Transverse colon (tissue), 4 donors: ENCODE measurements at regions not wholly inside any gene's neighbourhood (a gene's known extent, or its start where the extent isn't known, plus 50 kb on each side); places are given as distances from the start of the nearest gene placed in this dataset.

Source experiments
- DNase-seq: peaks from one replicate; pipeline ENCODE4 v3.0.0-alpha.2; 2019
- H3K27ac ChIP-seq, 4 donors: fragments of 200-600 bp; sonication (generic); 2 replicates each; pipeline ENCODE4 v1.5.1; 2016 to 2018; ENCODE audit warnings: inconsistent platforms in 4 of 4
- H3K27me3 ChIP-seq: fragments of 200-600 bp; sonication (generic); 2 replicates; pipeline ENCODE4 v1.5.1; 2017; ENCODE audit warnings: inconsistent platforms
- H3K36me3 ChIP-seq, 4 donors: fragments of 200-600 bp; sonication (generic); 2 replicates each; pipeline ENCODE4 v1.5.1; 2017 to 2019; ENCODE audit warnings: inconsistent platforms in 4 of 4
- H3K4me1 ChIP-seq, 4 donors: fragments of 200-600 bp; sonication (generic); 2 replicates each; pipeline ENCODE4 v1.5.1; 2017 to 2020; ENCODE audit warnings: inconsistent platforms in 4 of 4
- H3K4me3 ChIP-seq, 4 donors: fragments of 200-600 bp; sonication (generic); 1 replicate in 1 of 4; 2 replicates in 3 of 4; pipeline versions ENCODE4 v1.5.1 to v1.6.1; 2017 to 2019; ENCODE audit warnings: inconsistent platforms in 4 of 4
- H3K9me3 ChIP-seq, 2 donors: fragments of 200-600 bp; sonication (generic); 2 replicates each; pipeline ENCODE4 v1.5.1; 2017 to 2019; ENCODE audit warnings: inconsistent platforms in 2 of 2
- EP300 ChIP-seq: sonication (generic); formaldehyde crosslinking; IDR thresholded peaks from one replicate; pipeline ENCODE4 v1.6.1; 2017; ENCODE audit warnings: antibody characterized with exemption, low read depth
- POLR2A ChIP-seq: fragments of 450-650 bp; IDR thresholded peaks from one replicate; pipeline ENCODE4 v1.6.1; 2016; ENCODE audit warnings: antibody characterized with exemption, mild to moderate bottlenecking, moderate library complexity
- POLR2AphosphoS5 ChIP-seq, 3 donors: sonication (generic); formaldehyde crosslinking; IDR thresholded peaks; one replicate each; pipeline ENCODE4 v1.6.1; 2016; ENCODE audit warnings: antibody characterized with exemption in 3 of 3
- WGBS, 2 donors: methylation state at CpG; one replicate each; pipeline ENCODE4 v1.1.5; 2018; ENCODE audit warnings: low coverage in 1 of 2; 5-methylcytosine and 5-hydroxymethylcytosine counted together
- in situ Hi-C, 4 donors: fragments of 200-750 bp; cut with MboI; loops; one replicate each; pipeline versions ENCODE4 v1.15.0 to v1.15.1; 2017; ENCODE audit warnings: low sequenced_read_pairs in 3 of 4, low pct_ligation_motif_present in 1 of 4, low pct_unique_long_range_greater_than_20kb in 1 of 4
- intact Hi-C: fragments of 100-400 bp; cut with DNase I; formaldehyde crosslinking; loops from one replicate; pipeline ENCODE4 v1.15.1; 2023; ENCODE audit warnings: low total_unique reads
- TF ChIP-seq, protein P1 (sequence below), 5 experiments: fragments of 200-600 bp in 3 of 5; fragments of 450-650 bp in 2 of 5; sonication (generic) in 3 of 5; IDR thresholded peaks; 1 replicate in 2 of 5; 2 replicates in 3 of 5; pipeline ENCODE4 v1.5.1; 2016 to 2017; ENCODE audit warnings: antibody characterized with exemption in 5 of 5, inconsistent platforms in 3 of 5, mild to moderate bottlenecking in 2 of 5, moderate library complexity in 1 of 5

DNA sequence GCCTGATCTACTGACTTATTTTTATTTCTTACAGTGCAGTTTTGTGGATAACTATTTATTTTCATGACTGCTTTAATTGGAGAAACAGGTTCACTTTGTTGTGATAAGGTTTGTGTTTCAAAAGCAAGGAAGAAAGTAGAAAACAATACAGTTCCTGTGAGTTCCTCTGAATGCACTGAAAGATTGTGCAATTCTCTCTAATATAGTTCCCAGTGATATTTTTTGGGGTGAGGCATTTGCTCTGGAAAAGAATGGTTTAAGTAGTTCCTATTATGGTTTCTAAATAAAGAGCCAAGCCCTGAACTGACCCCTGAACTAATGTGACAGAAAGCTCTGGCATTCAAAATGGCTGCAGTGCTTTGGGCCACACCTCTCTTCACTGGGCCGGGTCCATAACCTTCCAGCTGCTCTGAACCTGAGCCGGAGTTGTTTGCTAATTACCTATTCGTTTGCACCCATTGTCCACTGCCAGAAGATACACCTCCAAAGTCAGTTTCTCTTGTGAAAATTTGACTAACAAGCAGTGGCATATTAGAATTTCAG, 56.6 kb upstream of the VTCN1 start:
- no peak for DNase-seq
- Histone ChIP-seq H3K4me3 (no peak overlapping the region), H3K9me3 (no peaks in the 10 kb centered on the region), H3K4me1 (peaks cover 0 to 5% (median 0%) of the 10 kb centered on the region in 4 donors), H3K36me3 (no peaks in the 10 kb centered on the region), H3K27me3 (no peaks in the 10 kb centered on the region), H3K27ac (no peak overlapping the region)
- TF ChIP-seq POLR2A (no peak), EP300 (no peak), POLR2AphosphoS5 (IDR thresholded peaks at IDR 0.05) (no peak)
- TF ChIP-seq, protein P1, sequence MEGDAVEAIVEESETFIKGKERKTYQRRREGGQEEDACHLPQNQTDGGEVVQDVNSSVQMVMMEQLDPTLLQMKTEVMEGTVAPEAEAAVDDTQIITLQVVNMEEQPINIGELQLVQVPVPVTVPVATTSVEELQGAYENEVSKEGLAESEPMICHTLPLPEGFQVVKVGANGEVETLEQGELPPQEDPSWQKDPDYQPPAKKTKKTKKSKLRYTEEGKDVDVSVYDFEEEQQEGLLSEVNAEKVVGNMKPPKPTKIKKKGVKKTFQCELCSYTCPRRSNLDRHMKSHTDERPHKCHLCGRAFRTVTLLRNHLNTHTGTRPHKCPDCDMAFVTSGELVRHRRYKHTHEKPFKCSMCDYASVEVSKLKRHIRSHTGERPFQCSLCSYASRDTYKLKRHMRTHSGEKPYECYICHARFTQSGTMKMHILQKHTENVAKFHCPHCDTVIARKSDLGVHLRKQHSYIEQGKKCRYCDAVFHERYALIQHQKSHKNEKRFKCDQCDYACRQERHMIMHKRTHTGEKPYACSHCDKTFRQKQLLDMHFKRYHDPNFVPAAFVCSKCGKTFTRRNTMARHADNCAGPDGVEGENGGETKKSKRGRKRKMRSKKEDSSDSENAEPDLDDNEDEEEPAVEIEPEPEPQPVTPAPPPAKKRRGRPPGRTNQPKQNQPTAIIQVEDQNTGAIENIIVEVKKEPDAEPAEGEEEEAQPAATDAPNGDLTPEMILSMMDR (IDR thresholded peaks at IDR 0.05), result no peak
- 59 to 62% methylated on average over 3 of the region's 3 CpGs for WGBS, 2 donors
- intact Hi-C loops (no loop called here), in situ Hi-C loops (no loop called here)

DNA sequence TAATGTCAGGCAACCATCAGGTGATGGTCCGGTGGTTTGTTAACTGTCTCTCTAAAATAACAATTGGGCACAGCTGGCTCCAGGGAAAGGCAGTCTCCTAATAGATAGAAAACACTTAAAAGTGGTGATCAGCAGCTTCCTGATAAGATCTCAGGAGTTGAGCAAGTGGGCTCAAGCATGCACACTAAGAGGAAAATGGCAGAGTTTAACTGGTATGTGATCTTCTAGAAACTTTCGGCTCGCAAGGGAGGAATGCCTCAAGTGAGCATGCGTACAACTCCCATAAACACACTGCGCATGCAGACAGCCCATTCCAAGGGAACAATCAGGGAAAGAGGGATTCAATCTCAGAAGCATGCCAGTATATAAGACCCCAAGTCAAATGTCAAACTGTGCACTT, 52.2 kb upstream of the VTCN1 start:
- intact Hi-C loops (no loop called here), in situ Hi-C loops (no loop called here)
- no peaks in the 10 kb centered on the region for H3K9me3 ChIP-seq
- no peaks in the 10 kb centered on the region for H3K4me1 ChIP-seq
- TF ChIP-seq POLR2AphosphoS5 (IDR thresholded peaks at IDR 0.05) (no peak), EP300 (no peak), POLR2A (no peak)
- TF ChIP-seq, protein P1 (IDR thresholded peaks at IDR 0.05), result no peak
- no peak overlapping the region for H3K4me3 ChIP-seq
- no peaks in the 10 kb centered on the region for H3K27me3 ChIP-seq
- no peaks in the 10 kb centered on the region for H3K36me3 ChIP-seq
- H3K27ac ChIP-seq, result no peak overlapping the region
- no peak for DNase-seq
- WGBS, 2 donors, result 82 to 95% methylated on average over 3 to 5 of the region's 5 CpGs

DNA sequence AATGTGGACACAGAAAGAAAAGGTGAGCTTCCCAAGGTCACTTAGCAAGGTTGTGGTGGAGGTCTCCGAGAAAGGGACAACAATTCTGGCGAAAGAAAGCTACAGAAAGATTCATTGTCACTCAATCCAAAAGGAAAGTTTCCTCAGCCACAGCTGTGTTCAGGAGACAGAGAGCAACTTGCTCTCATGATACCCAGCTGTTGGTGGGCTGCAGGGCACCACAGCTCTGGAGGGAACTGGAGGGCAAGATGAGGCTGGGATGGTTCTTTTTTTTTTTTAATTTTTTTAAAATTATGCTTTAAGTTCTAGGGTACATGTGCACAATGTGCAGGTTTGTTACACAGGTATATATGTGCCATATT, 50.7 kb upstream of the VTCN1 start:
- DNase-seq, result no peak
- Histone ChIP-seq H3K4me1 (no peaks in the 10 kb centered on the region), H3K9me3 (no peaks in the 10 kb centered on the region), H3K27me3 (no peaks in the 10 kb centered on the region), H3K4me3 (no peak overlapping the region), H3K27ac (no peak overlapping the region), H3K36me3 (no peaks in the 10 kb centered on the region)
- no peak for TF ChIP-seq POLR2A
- TF ChIP-seq, protein P1 (IDR thresholded peaks at IDR 0.05), result no peak
- in situ Hi-C loops, result no loop called here
- WGBS, 2 donors, result 91 to 100% methylated on average over 1 to 2 of the region's 2 CpGs
- intact Hi-C loops, result no loop called here

DNA sequence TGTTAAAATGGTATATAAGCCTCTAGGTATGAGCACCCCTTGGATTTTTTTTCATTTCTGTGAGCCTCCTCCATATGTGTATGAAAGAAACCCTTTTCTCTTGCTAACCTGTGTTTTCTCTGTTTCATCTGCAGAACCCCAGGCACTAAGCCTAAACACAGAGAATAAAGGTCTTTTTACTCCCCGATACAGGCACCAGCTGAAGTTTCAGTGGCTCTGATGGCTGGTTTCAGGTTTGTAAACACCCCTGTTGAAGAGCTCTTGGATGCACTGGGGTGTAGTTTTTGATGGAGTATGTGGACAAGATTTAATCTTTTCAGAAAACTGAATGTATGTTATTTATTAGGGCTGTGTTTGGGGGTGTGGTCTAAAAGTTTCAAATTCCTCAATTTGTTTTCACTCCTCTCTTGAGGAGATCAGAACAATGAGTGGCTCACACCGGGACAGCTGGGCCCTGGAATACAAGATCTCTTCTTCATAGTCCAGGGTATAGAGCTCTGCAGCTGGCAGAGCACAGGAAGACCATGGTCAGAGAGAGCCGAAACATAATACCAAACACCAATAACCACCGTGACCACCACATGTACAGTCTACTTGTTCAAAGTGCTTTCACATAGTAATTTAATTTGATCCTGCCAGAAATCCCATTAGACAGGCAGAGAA, 50.2 kb upstream of the VTCN1 start:
- H3K4me1 ChIP-seq, result no peaks in the 10 kb centered on the region
- DNase-seq, result no peak
- no peaks in the 10 kb centered on the region for H3K27me3 ChIP-seq
- H3K9me3 ChIP-seq, result no peaks in the 10 kb centered on the region
- H3K27ac ChIP-seq, result no peak overlapping the region
- intact Hi-C loops (no loop called here), in situ Hi-C loops (no loop called here)
- 69 to 85% methylated on average over 4 of the region's 4 CpGs for WGBS, 2 donors
- TF ChIP-seq, protein P1 (IDR thresholded peaks at IDR 0.05), result no peak
- TF ChIP-seq POLR2A (no peak), POLR2AphosphoS5 (IDR thresholded peaks at IDR 0.05) (no peak), EP300 (no peak)
- no peak overlapping the region for H3K4me3 ChIP-seq
- H3K36me3 ChIP-seq, result no peaks in the 10 kb centered on the region
